ENCODE measurements at regions not wholly inside any gene's neighbourhood (a gene's known extent, or its start where the extent isn't known, plus 50 kb on each side); places are given as distances from the start of the nearest gene placed in this dataset.

- H3K4me3 ChIP-seq (ENCODE audit: control insufficient read depth in 1 of 7, extremely low read depth in 1 of 7, insufficient read depth in 4 of 7, low read depth in 2 of 7, low read length in 6 of 7): no peak overlapping the region
- no peaks in the 10 kb centered on the region for H3K4me1 ChIP-seq (ENCODE audit: control extremely low read depth in 1 of 4, control insufficient read depth in 4 of 4, insufficient read depth in 4 of 4, low read length in 3 of 4)
- H3K27me3 ChIP-seq (replicated peaks in 2 of 5; ENCODE audit: control insufficient read depth in 4 of 5, insufficient read depth in 5 of 5, low read length in 4 of 5): no peaks in the 10 kb centered on the region
- 100% methylated on average over 1 of the region's 2 CpGs for WGBS (ENCODE audit: insufficient coverage)
- ChIA-PET CTCF (no interaction called here), POLR2A (no interaction called here)
- H3K9me3 ChIP-seq (ENCODE audit: control extremely low read depth in 1 of 5, control insufficient read depth in 4 of 5, insufficient read depth in 2 of 5, low read depth in 1 of 5, low read length in 4 of 5): peaks cover 0 to 2% (median 0%) of the 10 kb centered on the region in 5 experiments
- no peak for DNase-seq
- no peak overlapping the region for H3K27ac ChIP-seq (ENCODE audit: insufficient read depth in 1 of 2, low read depth in 1 of 2, low read length in 2 of 2, poor library complexity in 1 of 2, severe bottlenecking in 2 of 2)
- H3K36me3 ChIP-seq (ENCODE audit: control insufficient read depth in 4 of 4, insufficient read depth in 4 of 4, low read length in 3 of 4): no peaks in the 10 kb centered on the region
These were observed 1185.2 kb upstream of the PIK3C3 start for GRCh38 chr18:40769786-40770185.

DNA sequence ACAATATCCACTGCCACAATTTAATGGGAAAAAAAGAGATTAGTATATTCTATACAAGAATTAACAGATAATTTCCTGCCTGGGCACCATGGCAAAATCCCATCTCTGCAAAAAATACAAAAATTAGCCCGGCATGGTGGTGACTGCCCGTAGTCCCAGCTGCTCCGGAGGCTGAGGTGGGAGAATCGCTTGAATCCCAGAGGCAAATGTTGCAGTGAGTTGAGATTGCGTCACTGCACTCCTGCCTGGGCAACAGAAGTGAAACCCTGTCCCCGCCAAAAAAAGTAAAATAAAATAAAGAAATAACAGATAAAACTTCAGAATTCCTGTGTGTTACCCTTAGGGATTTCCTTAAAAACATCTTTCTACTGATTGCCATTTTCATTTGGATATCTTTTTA is 1194.8 kb upstream of the PIK3C3 start:
- CTCF ChIA-PET: no interaction called here
- no peaks in the 10 kb centered on the region for H3K9me3 ChIP-seq (ENCODE audit: control extremely low read depth in 1 of 5, control insufficient read depth in 4 of 5, insufficient read depth in 2 of 5, low read depth in 1 of 5, low read length in 4 of 5)

DNA sequence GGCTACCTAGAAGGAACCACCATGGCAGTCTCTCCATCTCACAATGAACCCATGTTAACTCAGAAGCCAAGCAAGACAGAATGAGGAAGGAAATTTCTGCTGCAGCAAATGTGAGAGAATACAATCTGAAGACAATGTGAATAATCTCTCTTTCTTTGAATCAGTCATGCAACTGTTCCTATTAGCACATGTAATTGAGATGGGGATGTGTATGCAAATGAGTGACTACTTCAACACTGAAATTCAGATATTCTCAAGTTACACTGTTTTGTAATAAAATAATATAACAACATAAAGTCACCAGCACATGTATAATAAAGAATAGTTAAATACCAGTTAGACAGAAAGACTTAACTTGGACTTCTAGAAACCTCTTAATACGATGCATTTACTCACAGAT is 1200.6 kb upstream of the PIK3C3 start:
- WGBS (ENCODE audit: insufficient coverage): 0% methylated on average over 1 of the region's 1 CpG
- Histone ChIP-seq H3K27me3 (replicated peaks in 2 of 5; ENCODE audit: control insufficient read depth in 4 of 5, insufficient read depth in 5 of 5, low read length in 4 of 5) (no peaks in the 10 kb centered on the region), H3K36me3 (ENCODE audit: control insufficient read depth in 4 of 4, insufficient read depth in 4 of 4, low read length in 3 of 4) (no peaks in the 10 kb centered on the region), H3K4me3 (ENCODE audit: control insufficient read depth in 1 of 7, extremely low read depth in 1 of 7, insufficient read depth in 4 of 7, low read depth in 2 of 7, low read length in 6 of 7) (no peak overlapping the region), H3K4me1 (ENCODE audit: control extremely low read depth in 1 of 4, control insufficient read depth in 4 of 4, insufficient read depth in 4 of 4, low read length in 3 of 4) (no peaks in the 10 kb centered on the region), H3K9me3 (ENCODE audit: control extremely low read depth in 1 of 5, control insufficient read depth in 4 of 5, insufficient read depth in 2 of 5, low read depth in 1 of 5, low read length in 4 of 5) (no peaks in the 10 kb centered on the region), H3K27ac (ENCODE audit: insufficient read depth in 1 of 2, low read depth in 1 of 2, low read length in 2 of 2, poor library complexity in 1 of 2, severe bottlenecking in 2 of 2) (no peak overlapping the region)
- DNase-seq: no peak
- POLR2A ChIA-PET: no interaction called here
- CTCF ChIA-PET: no interaction called here

More for the DNA sequence above, 1194.8 kb upstream of the PIK3C3 start:
- no peaks in the 10 kb centered on the region for H3K36me3 ChIP-seq (ENCODE audit: control insufficient read depth in 4 of 4, insufficient read depth in 4 of 4, low read length in 3 of 4)
- no peaks in the 10 kb centered on the region for H3K4me1 ChIP-seq (ENCODE audit: control extremely low read depth in 1 of 4, control insufficient read depth in 4 of 4, insufficient read depth in 4 of 4, low read length in 3 of 4)
- H3K4me3 ChIP-seq (ENCODE audit: control insufficient read depth in 1 of 7, extremely low read depth in 1 of 7, insufficient read depth in 4 of 7, low read depth in 2 of 7, low read length in 6 of 7): no peak overlapping the region
- H3K27ac ChIP-seq (ENCODE audit: insufficient read depth in 1 of 2, low read depth in 1 of 2, low read length in 2 of 2, poor library complexity in 1 of 2, severe bottlenecking in 2 of 2): no peak overlapping the region
- H3K27me3 ChIP-seq (replicated peaks in 2 of 5; ENCODE audit: control insufficient read depth in 4 of 5, insufficient read depth in 5 of 5, low read length in 4 of 5): no peaks in the 10 kb centered on the region
- POLR2A ChIA-PET: no interaction called here
- 95% methylated on average over 4 of the region's 6 CpGs for WGBS (ENCODE audit: insufficient coverage)
- no peak for DNase-seq

DNA sequence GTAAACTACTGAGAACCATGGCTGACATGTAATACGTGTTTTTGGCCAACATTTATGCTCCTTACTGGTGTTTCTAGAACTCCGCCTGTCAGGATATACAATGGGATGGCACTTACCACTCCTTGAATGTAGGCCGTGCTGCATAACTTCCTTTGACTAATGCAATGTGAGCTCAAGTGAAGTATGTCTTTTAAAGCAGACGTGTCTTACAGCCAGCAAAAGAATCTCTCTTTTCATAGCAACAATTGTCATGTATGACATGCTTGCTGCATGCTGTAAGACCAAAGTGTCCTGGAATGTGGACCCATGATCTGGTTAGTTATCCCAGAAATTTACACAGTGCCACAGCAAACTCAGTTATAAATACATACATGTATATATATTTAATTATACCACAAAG is 1202.7 kb upstream of the PIK3C3 start:
- no peak overlapping the region for H3K4me3 ChIP-seq (ENCODE audit: control insufficient read depth in 1 of 7, extremely low read depth in 1 of 7, insufficient read depth in 4 of 7, low read depth in 2 of 7, low read length in 6 of 7)
- WGBS (ENCODE audit: insufficient coverage): 100% methylated on average over 4 of the region's 4 CpGs
- POLR2A ChIA-PET: no interaction called here

DNA sequence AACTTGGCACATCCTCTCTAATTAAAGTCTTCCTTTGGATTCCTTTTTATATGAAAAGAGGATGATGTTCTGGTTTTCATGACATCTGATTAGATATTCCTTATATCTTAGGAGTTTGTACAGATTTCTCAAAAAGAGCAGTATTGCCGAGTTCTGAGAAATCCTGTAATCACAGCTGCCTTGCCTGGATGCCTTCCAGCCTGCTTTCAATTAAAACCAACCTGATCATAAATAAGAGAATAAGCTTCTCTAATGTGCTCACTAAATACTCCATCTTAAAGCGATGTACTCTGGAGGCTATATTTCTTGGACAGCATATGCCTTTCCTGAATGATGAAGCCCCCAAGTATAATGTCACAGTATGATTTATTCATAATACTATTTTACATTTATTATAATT is 1203.8 kb upstream of the PIK3C3 start:
- Histone ChIP-seq H3K36me3 (ENCODE audit: control insufficient read depth in 4 of 4, insufficient read depth in 4 of 4, low read length in 3 of 4) (no peaks in the 10 kb centered on the region), H3K9me3 (ENCODE audit: control extremely low read depth in 1 of 5, control insufficient read depth in 4 of 5, insufficient read depth in 2 of 5, low read depth in 1 of 5, low read length in 4 of 5) (no peaks in the 10 kb centered on the region), H3K4me3 (ENCODE audit: control insufficient read depth in 1 of 7, extremely low read depth in 1 of 7, insufficient read depth in 4 of 7, low read depth in 2 of 7, low read length in 6 of 7) (no peak overlapping the region), H3K27ac (ENCODE audit: insufficient read depth in 1 of 2, low read depth in 1 of 2, low read length in 2 of 2, poor library complexity in 1 of 2, severe bottlenecking in 2 of 2) (no peak overlapping the region), H3K4me1 (ENCODE audit: control extremely low read depth in 1 of 4, control insufficient read depth in 4 of 4, insufficient read depth in 4 of 4, low read length in 3 of 4) (no peaks in the 10 kb centered on the region), H3K27me3 (replicated peaks in 2 of 5; ENCODE audit: control insufficient read depth in 4 of 5, insufficient read depth in 5 of 5, low read length in 4 of 5) (no peaks in the 10 kb centered on the region)
- no CpG with 5 or more reads among the region's 2 CpGs for WGBS (ENCODE audit: insufficient coverage)
- ChIA-PET CTCF (no interaction called here), POLR2A (no interaction called here)
- no peak for DNase-seq

More for the DNA sequence above, 1202.7 kb upstream of the PIK3C3 start:
- no peak overlapping the region for H3K27ac ChIP-seq (ENCODE audit: insufficient read depth in 1 of 2, low read depth in 1 of 2, low read length in 2 of 2, poor library complexity in 1 of 2, severe bottlenecking in 2 of 2)
- no peaks in the 10 kb centered on the region for H3K36me3 ChIP-seq (ENCODE audit: control insufficient read depth in 4 of 4, insufficient read depth in 4 of 4, low read length in 3 of 4)
- no peaks in the 10 kb centered on the region for H3K9me3 ChIP-seq (ENCODE audit: control extremely low read depth in 1 of 5, control insufficient read depth in 4 of 5, insufficient read depth in 2 of 5, low read depth in 1 of 5, low read length in 4 of 5)
- no peaks in the 10 kb centered on the region for H3K27me3 ChIP-seq (replicated peaks in 2 of 5; ENCODE audit: control insufficient read depth in 4 of 5, insufficient read depth in 5 of 5, low read length in 4 of 5)
- CTCF ChIA-PET: no interaction called here
- DNase-seq: no peak
- no peaks in the 10 kb centered on the region for H3K4me1 ChIP-seq (ENCODE audit: control extremely low read depth in 1 of 4, control insufficient read depth in 4 of 4, insufficient read depth in 4 of 4, low read length in 3 of 4)

- Histone ChIP-seq H3K4me1 (ENCODE audit: control extremely low read depth in 1 of 4, control insufficient read depth in 4 of 4, insufficient read depth in 4 of 4, low read length in 3 of 4) (no peaks in the 10 kb centered on the region), H3K36me3 (ENCODE audit: control insufficient read depth in 4 of 4, insufficient read depth in 4 of 4, low read length in 3 of 4) (no peaks in the 10 kb centered on the region), H3K9me3 (ENCODE audit: control extremely low read depth in 1 of 5, control insufficient read depth in 4 of 5, insufficient read depth in 2 of 5, low read depth in 1 of 5, low read length in 4 of 5) (no peaks in the 10 kb centered on the region), H3K4me3 (ENCODE audit: control insufficient read depth in 1 of 7, extremely low read depth in 1 of 7, insufficient read depth in 4 of 7, low read depth in 2 of 7, low read length in 6 of 7) (no peak overlapping the region), H3K27me3 (replicated peaks in 2 of 5; ENCODE audit: control insufficient read depth in 4 of 5, insufficient read depth in 5 of 5, low read length in 4 of 5) (no peaks in the 10 kb centered on the region), H3K27ac (ENCODE audit: insufficient read depth in 1 of 2, low read depth in 1 of 2, low read length in 2 of 2, poor library complexity in 1 of 2, severe bottlenecking in 2 of 2) (no peak overlapping the region)
- CTCF ChIA-PET: no interaction called here
- no peak for DNase-seq
- WGBS (ENCODE audit: insufficient coverage): 100% methylated on average over 1 of the region's 1 CpG
- POLR2A ChIA-PET: no interaction called here
These were observed 1216.0 kb upstream of the PIK3C3 start for GRCh38 chr18:40739029-40739428.

DNA sequence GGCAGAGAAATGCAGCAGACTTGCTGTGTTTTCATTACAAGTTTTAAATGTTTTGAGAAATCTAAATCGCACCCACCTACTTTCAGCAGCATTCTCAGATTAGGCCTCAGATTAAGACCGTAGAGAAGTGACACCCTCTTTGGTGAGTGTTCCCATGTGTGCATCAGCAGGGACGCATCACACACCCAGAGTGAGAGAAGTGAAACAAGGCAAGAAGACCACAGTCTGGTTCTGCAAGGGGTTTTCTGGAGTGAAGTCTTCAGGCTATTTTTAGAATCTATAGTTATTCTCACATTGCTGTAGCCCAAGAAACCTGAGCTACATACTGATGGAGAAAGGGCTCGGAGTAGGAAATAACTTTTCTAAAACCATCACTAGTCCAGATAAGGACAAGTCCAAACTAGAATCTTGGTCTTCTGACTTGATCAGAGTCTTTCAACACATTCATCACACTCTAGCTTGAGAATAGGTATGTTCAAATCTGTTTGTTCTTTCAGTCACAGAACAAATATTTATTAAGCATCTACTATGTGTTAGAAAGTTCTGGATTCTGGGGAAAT is 1216.6 kb upstream of the PIK3C3 start:
- 100% methylated on average over 1 of the region's 4 CpGs for WGBS (ENCODE audit: insufficient coverage)
- POLR2A ChIA-PET: no interaction called here

More for the DNA sequence above, 1216.6 kb upstream of the PIK3C3 start:
- Histone ChIP-seq H3K9me3 (ENCODE audit: control extremely low read depth in 1 of 5, control insufficient read depth in 4 of 5, insufficient read depth in 2 of 5, low read depth in 1 of 5, low read length in 4 of 5) (no peaks in the 10 kb centered on the region), H3K27me3 (replicated peaks in 2 of 5; ENCODE audit: control insufficient read depth in 4 of 5, insufficient read depth in 5 of 5, low read length in 4 of 5) (no peaks in the 10 kb centered on the region), H3K36me3 (ENCODE audit: control insufficient read depth in 4 of 4, insufficient read depth in 4 of 4, low read length in 3 of 4) (no peaks in the 10 kb centered on the region), H3K4me3 (ENCODE audit: control insufficient read depth in 1 of 7, extremely low read depth in 1 of 7, insufficient read depth in 4 of 7, low read depth in 2 of 7, low read length in 6 of 7) (no peak overlapping the region), H3K4me1 (ENCODE audit: control extremely low read depth in 1 of 4, control insufficient read depth in 4 of 4, insufficient read depth in 4 of 4, low read length in 3 of 4) (no peaks in the 10 kb centered on the region), H3K27ac (ENCODE audit: insufficient read depth in 1 of 2, low read depth in 1 of 2, low read length in 2 of 2, poor library complexity in 1 of 2, severe bottlenecking in 2 of 2) (no peak overlapping the region)
- CTCF ChIA-PET: no interaction called here
- no peak for DNase-seq
